ENCODE measurements at regions not wholly inside any gene's neighbourhood (a gene's known extent, or its start where the extent isn't known, plus 50 kb on each side); places are given as distances from the start of the nearest gene placed in this dataset.

GRCh38 chr6:44668976-44669934 is 281.7 kb downstream of the CDC5L start:
- DNase-seq: no peak
- H3K27me3 Mint-ChIP-seq: no peaks in the 10 kb centered on the region
- no peaks in the 10 kb centered on the region for H3K9me3 Mint-ChIP-seq
- no peak overlapping the region for H3K27ac Mint-ChIP-seq
- no peaks in the 10 kb centered on the region for H3K36me3 Mint-ChIP-seq (ENCODE audit: low read depth)
- H3K4me1 Mint-ChIP-seq: no peaks in the 10 kb centered on the region
- H3K4me3 Mint-ChIP-seq: no peak overlapping the region
- no peak for ATAC-seq

- H3K36me3 Mint-ChIP-seq (ENCODE audit: low read depth): no peaks in the 10 kb centered on the region
- no peaks in the 10 kb centered on the region for H3K27me3 Mint-ChIP-seq
- H3K9me3 Mint-ChIP-seq: no peaks in the 10 kb centered on the region
- H3K27ac Mint-ChIP-seq: no peak overlapping the region
- DNase-seq (no peak), ATAC-seq (no peak)
- no peak overlapping the region for H3K4me3 Mint-ChIP-seq
- H3K4me1 Mint-ChIP-seq: no peaks in the 10 kb centered on the region
Measured at GRCh38 chr6:44670146-44670545, 282.6 kb downstream of the CDC5L start.

- no peak overlapping the region for H3K4me3 Mint-ChIP-seq
- ATAC-seq (no peak), DNase-seq (no peak)
- no peaks in the 10 kb centered on the region for H3K27me3 Mint-ChIP-seq
- H3K4me1 Mint-ChIP-seq: no peaks in the 10 kb centered on the region
- no peak overlapping the region for H3K27ac Mint-ChIP-seq
- H3K36me3 Mint-ChIP-seq (ENCODE audit: low read depth): no peaks in the 10 kb centered on the region
- no peaks in the 10 kb centered on the region for H3K9me3 Mint-ChIP-seq
Measured at GRCh38 chr6:44671333-44671732, 283.8 kb downstream of the CDC5L start.

- no peak for DNase-seq
- Mint-ChIP-seq H3K27me3 (no peaks in the 10 kb centered on the region), H3K36me3 (ENCODE audit: low read depth) (no peaks in the 10 kb centered on the region), H3K27ac (no peak overlapping the region), H3K4me1 (no peaks in the 10 kb centered on the region), H3K4me3 (no peak overlapping the region), H3K9me3 (no peaks in the 10 kb centered on the region)
- ATAC-seq: no peak
Measured at GRCh38 chr6:44672086-44672485, 284.6 kb downstream of the CDC5L start.

- no peaks in the 10 kb centered on the region for H3K4me1 Mint-ChIP-seq
- no peak overlapping the region for H3K27ac Mint-ChIP-seq
- no peaks in the 10 kb centered on the region for H3K27me3 Mint-ChIP-seq
- no peaks in the 10 kb centered on the region for H3K36me3 Mint-ChIP-seq (ENCODE audit: low read depth)
- ATAC-seq (no peak), DNase-seq (no peak)
- no peaks in the 10 kb centered on the region for H3K9me3 Mint-ChIP-seq
- H3K4me3 Mint-ChIP-seq: no peak overlapping the region
Measured at GRCh38 chr6:44672841-44673240, 285.3 kb downstream of the CDC5L start.

GRCh38 chr6:44674226-44675155 is 287.0 kb downstream of the CDC5L start:
- Mint-ChIP-seq H3K36me3 (ENCODE audit: low read depth) (no peaks in the 10 kb centered on the region), H3K4me3 (no peak overlapping the region), H3K27me3 (no peaks in the 10 kb centered on the region), H3K9me3 (no peaks in the 10 kb centered on the region), H3K4me1 (no peaks in the 10 kb centered on the region), H3K27ac (no peak overlapping the region)
- DNase-seq (no peak), ATAC-seq (no peak)

GRCh38 chr6:44675449-44675848 is 287.9 kb downstream of the CDC5L start:
- H3K9me3 Mint-ChIP-seq: no peaks in the 10 kb centered on the region
- H3K36me3 Mint-ChIP-seq (ENCODE audit: low read depth): no peaks in the 10 kb centered on the region
- no peak overlapping the region for H3K4me3 Mint-ChIP-seq
- DNase-seq (no peak), ATAC-seq (no peak)
- no peaks in the 10 kb centered on the region for H3K27me3 Mint-ChIP-seq
- no peaks in the 10 kb centered on the region for H3K4me1 Mint-ChIP-seq
- H3K27ac Mint-ChIP-seq: no peak overlapping the region

- Mint-ChIP-seq H3K27ac (no peak overlapping the region), H3K36me3 (ENCODE audit: low read depth) (no peaks in the 10 kb centered on the region), H3K9me3 (no peaks in the 10 kb centered on the region), H3K4me3 (no peak overlapping the region), H3K27me3 (no peaks in the 10 kb centered on the region), H3K4me1 (no peaks in the 10 kb centered on the region)
- ATAC-seq (no peak), DNase-seq (no peak)
Measured at GRCh38 chr6:44676246-44676790, 288.8 kb downstream of the CDC5L start.

- Mint-ChIP-seq H3K27ac (no peak overlapping the region), H3K27me3 (no peaks in the 10 kb centered on the region), H3K9me3 (no peaks in the 10 kb centered on the region), H3K4me3 (no peak overlapping the region), H3K4me1 (no peaks in the 10 kb centered on the region), H3K36me3 (ENCODE audit: low read depth) (no peaks in the 10 kb centered on the region)
- ATAC-seq (no peak), DNase-seq (no peak)
Measured at GRCh38 chr6:44676826-44677433, 289.4 kb downstream of the CDC5L start.

- Mint-ChIP-seq H3K27me3 (no peaks in the 10 kb centered on the region), H3K9me3 (no peaks in the 10 kb centered on the region), H3K27ac (no peak overlapping the region), H3K4me1 (no peaks in the 10 kb centered on the region), H3K4me3 (no peak overlapping the region), H3K36me3 (ENCODE audit: low read depth) (no peaks in the 10 kb centered on the region)
- no peak for DNase-seq
- ATAC-seq: no peak
Measured at GRCh38 chr6:44678252-44678935, 290.9 kb downstream of the CDC5L start.

- no peak overlapping the region for H3K4me3 Mint-ChIP-seq
- ATAC-seq: no peak
- H3K36me3 Mint-ChIP-seq (ENCODE audit: low read depth): no peaks in the 10 kb centered on the region
- H3K27ac Mint-ChIP-seq: no peak overlapping the region
- no peaks in the 10 kb centered on the region for H3K27me3 Mint-ChIP-seq
- no peaks in the 10 kb centered on the region for H3K9me3 Mint-ChIP-seq
- no peaks in the 10 kb centered on the region for H3K4me1 Mint-ChIP-seq
- no peak for DNase-seq
Measured at GRCh38 chr6:44679438-44680201, 292.1 kb downstream of the CDC5L start.

- H3K4me3 Mint-ChIP-seq: no peak overlapping the region
- no peak for DNase-seq
- H3K27me3 Mint-ChIP-seq: no peaks in the 10 kb centered on the region
- H3K27ac Mint-ChIP-seq: no peak overlapping the region
- no peaks in the 10 kb centered on the region for H3K9me3 Mint-ChIP-seq
- no peaks in the 10 kb centered on the region for H3K4me1 Mint-ChIP-seq
- ATAC-seq: no peak
- H3K36me3 Mint-ChIP-seq (ENCODE audit: low read depth): no peaks in the 10 kb centered on the region
Measured at GRCh38 chr6:44680202-44680720, 292.8 kb downstream of the CDC5L start.

GRCh38 chr6:44681761-44682160 is 294.3 kb downstream of the CDC5L start:
- Mint-ChIP-seq H3K27ac (no peak overlapping the region), H3K27me3 (no peaks in the 10 kb centered on the region), H3K9me3 (no peaks in the 10 kb centered on the region), H3K4me3 (no peak overlapping the region), H3K36me3 (ENCODE audit: low read depth) (no peaks in the 10 kb centered on the region), H3K4me1 (no peaks in the 10 kb centered on the region)
- no peak for ATAC-seq
- no peak for DNase-seq
